MM.1S (cell line): ENCODE measurements at regions not wholly inside any gene's neighbourhood (a gene's known extent, or its start where the extent isn't known, plus 50 kb on each side); places are given as distances from the start of the nearest gene placed in this dataset.

Experiments used
- DNase-seq: peaks from one replicate; pipeline ENCODE4 v3.0.0-alpha.2; 2015
- H2AFZ ChIP-seq: fragments of 300-600 bp; sonication (generic); 2 replicates; pipeline ENCODE4 v1.6.0; 2016; ENCODE audit warnings: antibody characterized with exemption, low read length
- H3F3A ChIP-seq: fragments of 300-600 bp; sonication (generic); 2 replicates; pipeline ENCODE4 v1.6.1; 2016; ENCODE audit warnings: mild to moderate bottlenecking, antibody characterized with exemption, low read length, moderate library complexity, mixed read lengths; ENCODE audit not compliant: insufficient read depth
- H3K27ac ChIP-seq: fragments of 300-600 bp; sonication (generic); 2 replicates; pipeline ENCODE4 v1.5.1; 2016; ENCODE audit warnings: mild to moderate bottlenecking, low read length
- H3K27me3 ChIP-seq: fragments of 300-600 bp; sonication (generic); replicated peaks from 2 replicates; pipeline ENCODE4 v1.6.0; 2016; ENCODE audit warnings: low read length; ENCODE audit not compliant: insufficient read depth
- H3K36me3 ChIP-seq: fragments of 300-600 bp; sonication (generic); replicated peaks from 2 replicates; pipeline ENCODE4 v1.6.1; 2016; ENCODE audit warnings: mild to moderate bottlenecking, low read length, mixed read lengths; ENCODE audit not compliant: insufficient read depth
- H3K4me1 ChIP-seq: fragments of 300-600 bp; sonication (generic); 2 replicates; pipeline ENCODE4 v1.6.1; 2016; ENCODE audit warnings: low read length, mixed read lengths
- H3K4me2 ChIP-seq: fragments of 300-600 bp; sonication (generic); 2 replicates; pipeline ENCODE4 v1.6.0; 2016; ENCODE audit warnings: low read depth, low read length
- H3K4me3 ChIP-seq: fragments of 300-600 bp; sonication (generic); 2 replicates; pipeline ENCODE4 v1.5.1; 2016; ENCODE audit warnings: low read length, mixed read lengths
- H3K79me2 ChIP-seq: fragments of 300-600 bp; sonication (generic); 2 replicates; pipeline ENCODE4 v1.6.1; 2016; ENCODE audit warnings: mixed run types, low read length, mixed read lengths
- H3K9ac ChIP-seq: fragments of 300-600 bp; sonication (generic); 2 replicates; pipeline ENCODE4 v1.6.1; 2016; ENCODE audit warnings: low read length, mixed read lengths
- H3K9me2 ChIP-seq: fragments of 300-600 bp; sonication (generic); replicated peaks from 2 replicates; pipeline ENCODE4 v1.6.1; 2016; ENCODE audit warnings: mild to moderate bottlenecking, low read length, mixed read lengths; ENCODE audit not compliant: insufficient read depth
- H3K9me3 ChIP-seq: fragments of 300-600 bp; sonication (generic); replicated peaks from 2 replicates; pipeline ENCODE4 v1.6.1; 2016; ENCODE audit warnings: mild to moderate bottlenecking, low read length, mixed read lengths; ENCODE audit not compliant: insufficient read depth
- H4K20me1 ChIP-seq: fragments of 300-600 bp; sonication (generic); 2 replicates; pipeline ENCODE4 v1.6.1; 2016; ENCODE audit warnings: mild to moderate bottlenecking, low read length, moderate library complexity, mixed read lengths; ENCODE audit not compliant: insufficient read depth
- CTCF ChIP-seq: fragments of 300-600 bp; sonication (generic); IDR thresholded peaks from 2 replicates; pipeline ENCODE4 v1.5.1; 2016; ENCODE audit warnings: antibody characterized with exemption, low read length, mixed read lengths
- EZH2 ChIP-seq: fragments of 300-600 bp; sonication (generic); optimal IDR thresholded peaks from 2 replicates; pipeline ENCODE3; 2017; ENCODE audit warnings: low read depth, mild to moderate bottlenecking, antibody characterized with exemption, low read length, mixed read lengths
- EZH2phosphoT487 ChIP-seq: fragments of 300-600 bp; sonication (generic); IDR thresholded peaks from 2 replicates; pipeline ENCODE4 v1.6.1; 2018; ENCODE audit warnings: antibody characterized with exemption, low read length

GRCh38 chr6:99165838-99166237 lies 183.6 kb downstream of the FAXC start:
- no peaks in the 10 kb centered on the region for H3K4me1 ChIP-seq
- H3K36me3 ChIP-seq, result no peaks in the 10 kb centered on the region
- H3K4me2 ChIP-seq, result no peak overlapping the region
- no peaks in the 10 kb centered on the region for H3K9me3 ChIP-seq
- no peak overlapping the region for H2AFZ ChIP-seq
- no peaks in the 10 kb centered on the region for H3F3A ChIP-seq
- no peaks in the 10 kb centered on the region for H3K9me2 ChIP-seq
- no peak overlapping the region for H3K4me3 ChIP-seq
- no peaks in the 10 kb centered on the region for H3K27me3 ChIP-seq
- TF ChIP-seq EZH2 (no peak), EZH2phosphoT487 (no peak), CTCF (no peak)
- H3K27ac ChIP-seq, result no peak overlapping the region
- DNase-seq, result peak; percentile 26
- H4K20me1 ChIP-seq, result no peaks in the 10 kb centered on the region
- H3K79me2 ChIP-seq, result no peaks in the 10 kb centered on the region
- no peak overlapping the region for H3K9ac ChIP-seq

- H3K4me1 ChIP-seq, result no peaks in the 10 kb centered on the region
- no peak for DNase-seq
- no peak overlapping the region for H3K27ac ChIP-seq
- H4K20me1 ChIP-seq, result no peaks in the 10 kb centered on the region
- no peaks in the 10 kb centered on the region for H3K36me3 ChIP-seq
- H3F3A ChIP-seq, result no peaks in the 10 kb centered on the region
- no peaks in the 10 kb centered on the region for H3K79me2 ChIP-seq
- no peak for TF ChIP-seq CTCF
- no peak for TF ChIP-seq EZH2
- TF ChIP-seq EZH2phosphoT487, result no peak
- H3K9ac ChIP-seq, result no peak overlapping the region
- H3K4me3 ChIP-seq, result no peak overlapping the region
- no peaks in the 10 kb centered on the region for H3K27me3 ChIP-seq
- H3K9me2 ChIP-seq, result no peaks in the 10 kb centered on the region
- no peaks in the 10 kb centered on the region for H3K9me3 ChIP-seq
- H2AFZ ChIP-seq, result no peak overlapping the region
- no peak overlapping the region for H3K4me2 ChIP-seq
Observed at GRCh38 chr6:99152347-99152643, 197.2 kb downstream of the FAXC start.

- H3K4me2 ChIP-seq, result no peak overlapping the region
- DNase-seq, result peak; percentile 34
- H3K9ac ChIP-seq, result no peak overlapping the region
- H3F3A ChIP-seq, result no peaks in the 10 kb centered on the region
- TF ChIP-seq EZH2 (no peak), EZH2phosphoT487 (no peak), CTCF (peak; percentile 66)
- H3K4me1 ChIP-seq, result no peaks in the 10 kb centered on the region
- no peaks in the 10 kb centered on the region for H3K9me2 ChIP-seq
- no peaks in the 10 kb centered on the region for H3K27me3 ChIP-seq
- no peak overlapping the region for H3K27ac ChIP-seq
- H4K20me1 ChIP-seq, result no peaks in the 10 kb centered on the region
- no peaks in the 10 kb centered on the region for H3K36me3 ChIP-seq
- no peak overlapping the region for H3K4me3 ChIP-seq
- no peak overlapping the region for H2AFZ ChIP-seq
- no peaks in the 10 kb centered on the region for H3K79me2 ChIP-seq
- H3K9me3 ChIP-seq, result no peaks in the 10 kb centered on the region
Observed at GRCh38 chr6:99151634-99152346, 197.7 kb downstream of the FAXC start.
